ENCODE measurements at regions not wholly inside any gene's neighbourhood (a gene's known extent, or its start where the extent isn't known, plus 50 kb on each side); places are given as distances from the start of the nearest gene placed in this dataset.

DNA sequence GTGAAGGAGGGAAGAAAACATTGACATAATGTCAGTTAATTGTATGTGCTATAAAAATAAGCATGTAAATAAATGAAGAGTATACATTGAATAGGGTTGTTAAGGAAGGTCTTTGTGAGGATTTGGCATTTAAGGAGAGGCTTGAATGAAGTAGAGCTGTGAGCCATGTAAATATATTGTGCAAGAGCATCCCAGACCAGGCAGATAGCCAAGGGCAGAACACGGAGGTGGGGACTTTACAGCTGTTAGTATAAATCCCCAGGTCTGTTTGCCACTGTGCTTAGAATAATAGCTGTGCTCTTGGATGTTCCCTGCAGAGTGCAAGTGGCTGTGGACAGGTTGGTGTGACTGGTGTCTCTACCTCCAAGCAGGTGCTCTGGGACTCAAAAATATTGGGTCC, 211.7 kb downstream of the LRRC70 start:
- Histone ChIP-seq H3K4me3 (ENCODE audit: low read depth, low read length, poor library complexity, severe bottlenecking) (no peak overlapping the region), H3K79me2 (ENCODE audit: insufficient read depth, low read length) (no peaks in the 10 kb centered on the region), H3K4me1 (ENCODE audit: insufficient read depth, low read length, severe bottlenecking) (no peaks in the 10 kb centered on the region), H3K27ac (ENCODE audit: low read depth, low read length, poor library complexity, severe bottlenecking) (no peak overlapping the region), H3K9me2 (ENCODE audit: low read depth, low read length) (no peaks in the 10 kb centered on the region), H3K4me2 (ENCODE audit: low read length) (no peak overlapping the region), H3K9me3 (ENCODE audit: low read length) (no peaks in the 10 kb centered on the region), H3F3A (ENCODE audit: insufficient read depth, low read length) (no peaks in the 10 kb centered on the region), H3K27me3 (ENCODE audit: insufficient read depth, low read length) (no peaks in the 10 kb centered on the region), H2AFZ (ENCODE audit: low read length) (no peak overlapping the region), H3K9ac (ENCODE audit: low read length) (no peak overlapping the region), H4K20me1 (ENCODE audit: insufficient read depth, low read length) (no peaks in the 10 kb centered on the region), H3K36me3 (ENCODE audit: insufficient read depth, low read length) (no peaks in the 10 kb centered on the region)
- TF ChIP-seq CTCF (IDR thresholded peaks at IDR 0.05; ENCODE audit: low read length): no peak
- TF ChIP-seq EZH2 (IDR thresholded peaks at IDR 0.05; ENCODE audit: borderline replicate concordance, low read length): no peak

GRCh38 chr5:62786099-62786498, 207.5 kb downstream of the LRRC70 start:
- no peak overlapping the region for H3K27ac ChIP-seq (ENCODE audit: low read depth, low read length, poor library complexity, severe bottlenecking)
- H3K79me2 ChIP-seq (ENCODE audit: insufficient read depth, low read length): no peaks in the 10 kb centered on the region
- no peaks in the 10 kb centered on the region for H3K9me3 ChIP-seq (ENCODE audit: low read length)
- TF ChIP-seq EZH2 (IDR thresholded peaks at IDR 0.05; ENCODE audit: borderline replicate concordance, low read length) (no peak), CTCF (IDR thresholded peaks at IDR 0.05; ENCODE audit: low read length) (no peak)
- H3F3A ChIP-seq (ENCODE audit: insufficient read depth, low read length): no peaks in the 10 kb centered on the region
- H3K9ac ChIP-seq (ENCODE audit: low read length): no peak overlapping the region
- no peaks in the 10 kb centered on the region for H3K4me1 ChIP-seq (ENCODE audit: insufficient read depth, low read length, severe bottlenecking)
- H3K4me3 ChIP-seq (ENCODE audit: low read depth, low read length, poor library complexity, severe bottlenecking): no peak overlapping the region
- H3K27me3 ChIP-seq (ENCODE audit: insufficient read depth, low read length): no peaks in the 10 kb centered on the region
- H3K9me2 ChIP-seq (ENCODE audit: low read depth, low read length): no peaks in the 10 kb centered on the region
- H3K36me3 ChIP-seq (ENCODE audit: insufficient read depth, low read length): no peaks in the 10 kb centered on the region
- no peak overlapping the region for H3K4me2 ChIP-seq (ENCODE audit: low read length)
- H4K20me1 ChIP-seq (ENCODE audit: insufficient read depth, low read length): no peaks in the 10 kb centered on the region
- no peak overlapping the region for H2AFZ ChIP-seq (ENCODE audit: low read length)

GRCh38 chr5:62785588-62785987, 207.0 kb downstream of the LRRC70 start:
- no peaks in the 10 kb centered on the region for H3F3A ChIP-seq (ENCODE audit: insufficient read depth, low read length)
- no peak overlapping the region for H3K4me2 ChIP-seq (ENCODE audit: low read length)
- H3K27me3 ChIP-seq (ENCODE audit: insufficient read depth, low read length): no peaks in the 10 kb centered on the region
- H3K27ac ChIP-seq (ENCODE audit: low read depth, low read length, poor library complexity, severe bottlenecking): no peak overlapping the region
- H3K79me2 ChIP-seq (ENCODE audit: insufficient read depth, low read length): no peaks in the 10 kb centered on the region
- no peaks in the 10 kb centered on the region for H3K36me3 ChIP-seq (ENCODE audit: insufficient read depth, low read length)
- H3K4me3 ChIP-seq (ENCODE audit: low read depth, low read length, poor library complexity, severe bottlenecking): no peak overlapping the region
- H3K4me1 ChIP-seq (ENCODE audit: insufficient read depth, low read length, severe bottlenecking): no peaks in the 10 kb centered on the region
- TF ChIP-seq CTCF (IDR thresholded peaks at IDR 0.05; ENCODE audit: low read length) (no peak), EZH2 (IDR thresholded peaks at IDR 0.05; ENCODE audit: borderline replicate concordance, low read length) (no peak)
- no peaks in the 10 kb centered on the region for H3K9me2 ChIP-seq (ENCODE audit: low read depth, low read length)
- no peak overlapping the region for H3K9ac ChIP-seq (ENCODE audit: low read length)
- H2AFZ ChIP-seq (ENCODE audit: low read length): no peak overlapping the region
- no peaks in the 10 kb centered on the region for H4K20me1 ChIP-seq (ENCODE audit: insufficient read depth, low read length)
- H3K9me3 ChIP-seq (ENCODE audit: low read length): no peaks in the 10 kb centered on the region

Data from OCI-LY1 (cell line).